ENCODE measurements at regions not wholly inside any gene's neighbourhood (a gene's known extent, or its start where the extent isn't known, plus 50 kb on each side); places are given as distances from the start of the nearest gene placed in this dataset.

- Histone ChIP-seq H3K27ac (ENCODE audit: low read length) (no peak overlapping the region), H3K4me1 (ENCODE audit: control insufficient read depth, insufficient read depth, low read length) (no peaks in the 10 kb centered on the region), H3K9me3 (ENCODE audit: control insufficient read depth, low read length) (no peaks in the 10 kb centered on the region), H3K27me3 (ENCODE audit: control insufficient read depth, insufficient read depth) (no peaks in the 10 kb centered on the region), H3K4me3 (ENCODE audit: low read length) (no peak overlapping the region)
- DNase-seq (no peak), ATAC-seq (no peak)
- intact Hi-C loops (cut with DNase I), result no loop called here
- WGBS, result 68% methylated on average over 2 of the region's 2 CpGs
Observed at GRCh38 chr12:90653040-90653439, 301.9 kb downstream of the CCER1 start.

- no peak overlapping the region for H3K4me3 ChIP-seq (ENCODE audit: low read length)
- H3K4me1 ChIP-seq (ENCODE audit: control insufficient read depth, insufficient read depth, low read length), result no peaks in the 10 kb centered on the region
- no peaks in the 10 kb centered on the region for H3K27me3 ChIP-seq (ENCODE audit: control insufficient read depth, insufficient read depth)
- ATAC-seq, result no peak
- intact Hi-C loops (cut with DNase I), result no loop called here
- 71% methylated on average over 2 of the region's 2 CpGs for WGBS
- no peak overlapping the region for H3K27ac ChIP-seq (ENCODE audit: low read length)
- no peaks in the 10 kb centered on the region for H3K9me3 ChIP-seq (ENCODE audit: control insufficient read depth, low read length)
- DNase-seq, result no peak
Observed at GRCh38 chr12:90652280-90652679, 302.7 kb downstream of the CCER1 start.

GRCh38 chr12:90645181-90645580 lies 309.8 kb downstream of the CCER1 start:
- Histone ChIP-seq H3K9me3 (ENCODE audit: control insufficient read depth, low read length) (no peaks in the 10 kb centered on the region), H3K27me3 (ENCODE audit: control insufficient read depth, insufficient read depth) (no peaks in the 10 kb centered on the region), H3K4me3 (ENCODE audit: low read length) (no peak overlapping the region), H3K4me1 (ENCODE audit: control insufficient read depth, insufficient read depth, low read length) (no peaks in the 10 kb centered on the region), H3K27ac (ENCODE audit: low read length) (no peak overlapping the region)
- WGBS, result 90% methylated on average over 1 of the region's 1 CpG
- ATAC-seq (no peak), DNase-seq (no peak)
- intact Hi-C loops (cut with DNase I), result no loop called here

GRCh38 chr12:90631591-90632212 lies 323.3 kb downstream of the CCER1 start:
- no peak overlapping the region for H3K27ac ChIP-seq (ENCODE audit: low read length)
- WGBS, result 0% methylated on average over 1 of the region's 1 CpG
- DNase-seq, result no peak
- H3K9me3 ChIP-seq (ENCODE audit: control insufficient read depth, low read length), result no peaks in the 10 kb centered on the region
- H3K27me3 ChIP-seq (ENCODE audit: control insufficient read depth, insufficient read depth), result no peaks in the 10 kb centered on the region
- no peaks in the 10 kb centered on the region for H3K4me1 ChIP-seq (ENCODE audit: control insufficient read depth, insufficient read depth, low read length)
- H3K4me3 ChIP-seq (ENCODE audit: low read length), result no peak overlapping the region
- intact Hi-C loops (cut with DNase I), result no loop called here
- no peak for ATAC-seq

GRCh38 chr12:90630006-90630405 lies 325.0 kb downstream of the CCER1 start:
- Histone ChIP-seq H3K4me1 (ENCODE audit: control insufficient read depth, insufficient read depth, low read length) (no peaks in the 10 kb centered on the region), H3K9me3 (ENCODE audit: control insufficient read depth, low read length) (no peaks in the 10 kb centered on the region), H3K27ac (ENCODE audit: low read length) (no peak overlapping the region), H3K27me3 (ENCODE audit: control insufficient read depth, insufficient read depth) (no peaks in the 10 kb centered on the region), H3K4me3 (ENCODE audit: low read length) (no peak overlapping the region)
- no peak for ATAC-seq
- intact Hi-C loops (cut with DNase I), result no loop called here
- DNase-seq, result no peak

GRCh38 chr12:90628213-90628612 lies 326.8 kb downstream of the CCER1 start:
- H3K9me3 ChIP-seq (ENCODE audit: control insufficient read depth, low read length), result no peaks in the 10 kb centered on the region
- no peak overlapping the region for H3K27ac ChIP-seq (ENCODE audit: low read length)
- no peaks in the 10 kb centered on the region for H3K4me1 ChIP-seq (ENCODE audit: control insufficient read depth, insufficient read depth, low read length)
- H3K4me3 ChIP-seq (ENCODE audit: low read length), result no peak overlapping the region
- WGBS, result 66% methylated on average over 1 of the region's 1 CpG
- intact Hi-C loops (cut with DNase I), result no loop called here
- no peak for DNase-seq
- H3K27me3 ChIP-seq (ENCODE audit: control insufficient read depth, insufficient read depth), result no peaks in the 10 kb centered on the region
- no peak for ATAC-seq

GRCh38 chr12:90627180-90627896 lies 327.6 kb downstream of the CCER1 start:
- Histone ChIP-seq H3K4me1 (ENCODE audit: control insufficient read depth, insufficient read depth, low read length) (no peaks in the 10 kb centered on the region), H3K27me3 (ENCODE audit: control insufficient read depth, insufficient read depth) (no peaks in the 10 kb centered on the region)
- ATAC-seq, result no peak

GRCh38 chr12:90622431-90622830 lies 332.5 kb downstream of the CCER1 start:
- no peak overlapping the region for H3K27ac ChIP-seq (ENCODE audit: low read length)
- H3K4me3 ChIP-seq (ENCODE audit: low read length), result no peak overlapping the region
- DNase-seq (no peak), ATAC-seq (no peak)
- intact Hi-C loops (cut with DNase I), result no loop called here
- WGBS, result 67% methylated on average over 3 of the region's 3 CpGs
- no peaks in the 10 kb centered on the region for H3K4me1 ChIP-seq (ENCODE audit: control insufficient read depth, insufficient read depth, low read length)
- H3K27me3 ChIP-seq (ENCODE audit: control insufficient read depth, insufficient read depth), result no peaks in the 10 kb centered on the region
- H3K9me3 ChIP-seq (ENCODE audit: control insufficient read depth, low read length), result no peaks in the 10 kb centered on the region

More at GRCh38 chr12:90627180-90627896, 327.6 kb downstream of the CCER1 start:
- DNase-seq, result no peak
- H3K4me3 ChIP-seq (ENCODE audit: low read length), result no peak overlapping the region
- 90% methylated on average over 6 of the region's 6 CpGs for WGBS
- H3K9me3 ChIP-seq (ENCODE audit: control insufficient read depth, low read length), result no peaks in the 10 kb centered on the region
- no peak overlapping the region for H3K27ac ChIP-seq (ENCODE audit: low read length)
- intact Hi-C loops (cut with DNase I), result no loop called here

- ATAC-seq (no peak), DNase-seq (no peak)
- Histone ChIP-seq H3K4me1 (ENCODE audit: control insufficient read depth, insufficient read depth, low read length) (no peaks in the 10 kb centered on the region), H3K27me3 (ENCODE audit: control insufficient read depth, insufficient read depth) (no peaks in the 10 kb centered on the region), H3K27ac (ENCODE audit: low read length) (no peak overlapping the region), H3K4me3 (ENCODE audit: low read length) (no peak overlapping the region), H3K9me3 (ENCODE audit: control insufficient read depth, low read length) (no peaks in the 10 kb centered on the region)
- intact Hi-C loops (cut with DNase I), result no loop called here
- 78% methylated on average over 2 of the region's 2 CpGs for WGBS
Observed at GRCh38 chr12:90621927-90622326, 333.0 kb downstream of the CCER1 start.

GRCh38 chr12:90619943-90620342 lies 335.0 kb downstream of the CCER1 start:
- no peaks in the 10 kb centered on the region for H3K9me3 ChIP-seq (ENCODE audit: control insufficient read depth, low read length)
- H3K4me3 ChIP-seq (ENCODE audit: low read length), result no peak overlapping the region
- H3K4me1 ChIP-seq (ENCODE audit: control insufficient read depth, insufficient read depth, low read length), result no peaks in the 10 kb centered on the region
- WGBS, result 87% methylated on average over 2 of the region's 2 CpGs
- H3K27ac ChIP-seq (ENCODE audit: low read length), result no peak overlapping the region
- no peaks in the 10 kb centered on the region for H3K27me3 ChIP-seq (ENCODE audit: control insufficient read depth, insufficient read depth)
- no peak for ATAC-seq
- DNase-seq, result no peak
- intact Hi-C loops (cut with DNase I), result no loop called here

- H3K4me3 ChIP-seq (ENCODE audit: low read length), result no peak overlapping the region
- H3K9me3 ChIP-seq (ENCODE audit: control insufficient read depth, low read length), result no peaks in the 10 kb centered on the region
- H3K27me3 ChIP-seq (ENCODE audit: control insufficient read depth, insufficient read depth), result no peaks in the 10 kb centered on the region
- no peak for ATAC-seq
- H3K4me1 ChIP-seq (ENCODE audit: control insufficient read depth, insufficient read depth, low read length), result no peaks in the 10 kb centered on the region
- intact Hi-C loops (cut with DNase I), result no loop called here
- DNase-seq, result no peak
- no peak overlapping the region for H3K27ac ChIP-seq (ENCODE audit: low read length)
Observed at GRCh38 chr12:90618586-90618985, 336.4 kb downstream of the CCER1 start.

- intact Hi-C loops (cut with DNase I), result no loop called here
- Histone ChIP-seq H3K27ac (ENCODE audit: low read length) (no peak overlapping the region), H3K4me1 (ENCODE audit: control insufficient read depth, insufficient read depth, low read length) (no peaks in the 10 kb centered on the region), H3K27me3 (ENCODE audit: control insufficient read depth, insufficient read depth) (no peaks in the 10 kb centered on the region), H3K4me3 (ENCODE audit: low read length) (no peak overlapping the region), H3K9me3 (ENCODE audit: control insufficient read depth, low read length) (no peaks in the 10 kb centered on the region)
- ATAC-seq, result no peak
- DNase-seq, result no peak
Observed at GRCh38 chr12:90611891-90612290, 343.1 kb downstream of the CCER1 start.
